ENCODE measurements at regions not wholly inside any gene's neighbourhood (a gene's known extent, or its start where the extent isn't known, plus 50 kb on each side); places are given as distances from the start of the nearest gene placed in this dataset.

DNA sequence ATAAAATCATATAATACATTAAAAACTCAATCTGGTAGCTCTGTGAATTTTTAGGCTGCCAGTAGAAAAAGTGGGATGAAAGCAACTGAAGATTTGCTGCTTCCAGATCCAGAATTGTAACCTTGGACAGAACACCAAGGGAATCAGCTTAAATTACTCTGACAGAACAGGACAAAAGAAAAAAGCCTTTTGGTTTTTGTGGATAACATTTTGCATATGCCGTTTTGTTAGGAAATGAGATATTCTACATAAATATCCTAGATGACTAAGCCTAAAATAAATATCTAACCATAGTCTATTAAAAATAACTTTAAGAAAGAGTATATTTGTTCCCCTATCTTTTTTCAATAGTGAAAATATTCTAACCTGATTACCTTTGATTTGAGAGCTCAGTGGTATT, 148.7 kb upstream of the DOCK10 start:
- no peak for TF ChIP-seq POLR2A (IDR thresholded peaks at IDR 0.05)
- TF ChIP-seq, protein P1, sequence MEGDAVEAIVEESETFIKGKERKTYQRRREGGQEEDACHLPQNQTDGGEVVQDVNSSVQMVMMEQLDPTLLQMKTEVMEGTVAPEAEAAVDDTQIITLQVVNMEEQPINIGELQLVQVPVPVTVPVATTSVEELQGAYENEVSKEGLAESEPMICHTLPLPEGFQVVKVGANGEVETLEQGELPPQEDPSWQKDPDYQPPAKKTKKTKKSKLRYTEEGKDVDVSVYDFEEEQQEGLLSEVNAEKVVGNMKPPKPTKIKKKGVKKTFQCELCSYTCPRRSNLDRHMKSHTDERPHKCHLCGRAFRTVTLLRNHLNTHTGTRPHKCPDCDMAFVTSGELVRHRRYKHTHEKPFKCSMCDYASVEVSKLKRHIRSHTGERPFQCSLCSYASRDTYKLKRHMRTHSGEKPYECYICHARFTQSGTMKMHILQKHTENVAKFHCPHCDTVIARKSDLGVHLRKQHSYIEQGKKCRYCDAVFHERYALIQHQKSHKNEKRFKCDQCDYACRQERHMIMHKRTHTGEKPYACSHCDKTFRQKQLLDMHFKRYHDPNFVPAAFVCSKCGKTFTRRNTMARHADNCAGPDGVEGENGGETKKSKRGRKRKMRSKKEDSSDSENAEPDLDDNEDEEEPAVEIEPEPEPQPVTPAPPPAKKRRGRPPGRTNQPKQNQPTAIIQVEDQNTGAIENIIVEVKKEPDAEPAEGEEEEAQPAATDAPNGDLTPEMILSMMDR (IDR thresholded peaks at IDR 0.05) = no peak
